ENCODE measurements at regions not wholly inside any gene's neighbourhood (a gene's known extent, or its start where the extent isn't known, plus 50 kb on each side); places are given as distances from the start of the nearest gene placed in this dataset.

- TF ChIP-seq EGR1 (IDR thresholded peaks at IDR 0.05) (no peak), CREB1 (IDR thresholded peaks at IDR 0.05; ENCODE audit: low read depth) (no peak), FOXM1 (IDR thresholded peaks at IDR 0.05; ENCODE audit: borderline replicate concordance, low read depth) (no peak), RAD21 (IDR thresholded peaks at IDR 0.05; ENCODE audit: low read depth) (no peak), EP300 (IDR thresholded peaks at IDR 0.05; ENCODE audit: borderline replicate concordance) (no peak), TCF12 (IDR thresholded peaks at IDR 0.05; ENCODE audit: low read depth) (no peak), USF1 (IDR thresholded peaks at IDR 0.05) (no peak), MAX (IDR thresholded peaks at IDR 0.05) (no peak), TEAD4 (IDR thresholded peaks at IDR 0.05) (no peak), CEBPB (IDR thresholded peaks at IDR 0.05) (no peak), ZBTB7A (IDR thresholded peaks at IDR 0.05; ENCODE audit: low read depth) (no peak), NFIC (IDR thresholded peaks at IDR 0.05) (no peak), YY1 (IDR thresholded peaks at IDR 0.05; ENCODE audit: low read depth) (no peak), TAF1 (IDR thresholded peaks at IDR 0.05; ENCODE audit: low read depth) (no peak), REST (IDR thresholded peaks at IDR 0.05; ENCODE audit: low read depth) (no peak)
Observed at GRCh38 chr16:27646806-27647205, 96.9 kb downstream of the KATNIP start.

- TF ChIP-seq NFIC (IDR thresholded peaks at IDR 0.05) (no peak), REST (IDR thresholded peaks at IDR 0.05; ENCODE audit: low read depth) (no peak), CEBPB (IDR thresholded peaks at IDR 0.05) (no peak), CREB1 (IDR thresholded peaks at IDR 0.05; ENCODE audit: low read depth) (no peak), YY1 (IDR thresholded peaks at IDR 0.05; ENCODE audit: low read depth) (no peak), USF1 (IDR thresholded peaks at IDR 0.05) (no peak), EGR1 (IDR thresholded peaks at IDR 0.05) (no peak), FOXM1 (IDR thresholded peaks at IDR 0.05; ENCODE audit: borderline replicate concordance, low read depth) (no peak), TCF12 (IDR thresholded peaks at IDR 0.05; ENCODE audit: low read depth) (no peak), RAD21 (IDR thresholded peaks at IDR 0.05; ENCODE audit: low read depth) (no peak), MAX (IDR thresholded peaks at IDR 0.05) (no peak), TAF1 (IDR thresholded peaks at IDR 0.05; ENCODE audit: low read depth) (no peak)
Observed at GRCh38 chr16:27649021-27649420, 99.1 kb downstream of the KATNIP start.

GRCh38 chr16:27650073-27650701 is 100.2 kb downstream of the KATNIP start:
- TF ChIP-seq TCF12 (IDR thresholded peaks at IDR 0.05; ENCODE audit: low read depth) (no peak), TAF1 (IDR thresholded peaks at IDR 0.05; ENCODE audit: low read depth) (no peak), NFIC (IDR thresholded peaks at IDR 0.05) (peak; percentile 40), EP300 (IDR thresholded peaks at IDR 0.05; ENCODE audit: borderline replicate concordance) (peak; percentile 37; the same call in 1 of the 2 replicates), TEAD4 (IDR thresholded peaks at IDR 0.05) (peak; percentile 64; the same call in 1 of the 2 replicates), CEBPB (IDR thresholded peaks at IDR 0.05) (no peak)

- TF ChIP-seq YY1 (IDR thresholded peaks at IDR 0.05; ENCODE audit: low read depth) (no peak), ZBTB7A (IDR thresholded peaks at IDR 0.05; ENCODE audit: low read depth) (no peak), TCF12 (IDR thresholded peaks at IDR 0.05; ENCODE audit: low read depth) (no peak), MAX (IDR thresholded peaks at IDR 0.05) (no peak), RAD21 (IDR thresholded peaks at IDR 0.05; ENCODE audit: low read depth) (no peak), CEBPB (IDR thresholded peaks at IDR 0.05) (no peak), TEAD4 (IDR thresholded peaks at IDR 0.05) (no peak), NFIC (IDR thresholded peaks at IDR 0.05) (no peak), CREB1 (IDR thresholded peaks at IDR 0.05; ENCODE audit: low read depth) (no peak), REST (IDR thresholded peaks at IDR 0.05; ENCODE audit: low read depth) (no peak)
Observed at GRCh38 chr16:27651301-27651700, 101.4 kb downstream of the KATNIP start.
